ENCODE measurements at regions not wholly inside any gene's neighbourhood (a gene's known extent, or its start where the extent isn't known, plus 50 kb on each side); places are given as distances from the start of the nearest gene placed in this dataset.

GRCh38 chr13:89899302-89900103 lies 1448.0 kb upstream of the MIR17HG start:
- DNase-seq (ENCODE audit: low spot score), result no peak

GRCh38 chr13:89900104-89900765 lies 1447.3 kb upstream of the MIR17HG start:
- DNase-seq (ENCODE audit: low spot score), result no peak

GRCh38 chr13:89902223-89902622 lies 1445.3 kb upstream of the MIR17HG start:
- DNase-seq (ENCODE audit: low spot score), result no peak

- no peak for DNase-seq (ENCODE audit: low spot score)
Observed at GRCh38 chr13:89903115-89903514, 1444.4 kb upstream of the MIR17HG start.

- no peak for DNase-seq (ENCODE audit: low spot score)
Observed at GRCh38 chr13:89910166-89910565, 1437.3 kb upstream of the MIR17HG start.

GRCh38 chr13:89916551-89916950 lies 1430.9 kb upstream of the MIR17HG start:
- DNase-seq (ENCODE audit: low spot score), result no peak

GRCh38 chr13:89920461-89920860 lies 1427.0 kb upstream of the MIR17HG start:
- DNase-seq (ENCODE audit: low spot score), result no peak

GRCh38 chr13:89923052-89923451 lies 1424.4 kb upstream of the MIR17HG start:
- DNase-seq (ENCODE audit: low spot score), result no peak

GRCh38 chr13:89923736-89924135 lies 1423.8 kb upstream of the MIR17HG start:
- no peak for DNase-seq (ENCODE audit: low spot score)

GRCh38 chr13:89925107-89925506 lies 1422.4 kb upstream of the MIR17HG start:
- peak; percentile 2 for DNase-seq (ENCODE audit: low spot score)

GRCh38 chr13:89930861-89931260 lies 1416.6 kb upstream of the MIR17HG start:
- no peak for DNase-seq (ENCODE audit: low spot score)

GRCh38 chr13:89932902-89933301 lies 1414.6 kb upstream of the MIR17HG start:
- DNase-seq (ENCODE audit: low spot score), result no peak

- DNase-seq (ENCODE audit: low spot score), result no peak
Observed at GRCh38 chr13:89936256-89936655, 1411.2 kb upstream of the MIR17HG start.

- no peak for DNase-seq (ENCODE audit: low spot score)
Observed at GRCh38 chr13:89937420-89937819, 1410.1 kb upstream of the MIR17HG start.

- no peak for DNase-seq (ENCODE audit: low spot score)
Observed at GRCh38 chr13:89940383-89940782, 1407.1 kb upstream of the MIR17HG start.

GRCh38 chr13:89943139-89943538 lies 1404.3 kb upstream of the MIR17HG start:
- no peak for DNase-seq (ENCODE audit: low spot score)

GRCh38 chr13:89950225-89950624 lies 1397.3 kb upstream of the MIR17HG start:
- DNase-seq (ENCODE audit: low spot score), result no peak

- no peak for DNase-seq (ENCODE audit: low spot score)
Observed at GRCh38 chr13:89951341-89951740, 1396.1 kb upstream of the MIR17HG start.

GRCh38 chr13:89953581-89953980 lies 1393.9 kb upstream of the MIR17HG start:
- no peak for DNase-seq (ENCODE audit: low spot score)

- DNase-seq (ENCODE audit: low spot score), result no peak
Observed at GRCh38 chr13:89955773-89956172, 1391.7 kb upstream of the MIR17HG start.

GRCh38 chr13:89959074-89959473 lies 1388.4 kb upstream of the MIR17HG start:
- DNase-seq (ENCODE audit: low spot score), result no peak

GRCh38 chr13:89965252-89965651 lies 1382.2 kb upstream of the MIR17HG start:
- DNase-seq (ENCODE audit: low spot score), result no peak

GRCh38 chr13:89966524-89966923 lies 1381.0 kb upstream of the MIR17HG start:
- DNase-seq (ENCODE audit: low spot score), result no peak

GRCh38 chr13:89967701-89968100 lies 1379.8 kb upstream of the MIR17HG start:
- no peak for DNase-seq (ENCODE audit: low spot score)

Measured in SW480 (cell line).